ENCODE measurements at regions not wholly inside any gene's neighbourhood (a gene's known extent, or its start where the extent isn't known, plus 50 kb on each side); places are given as distances from the start of the nearest gene placed in this dataset.

GRCh38 chr1:30305519-30305918 lies 417.9 kb downstream of the MATN1 start:
- Histone ChIP-seq H3K27me3 (ENCODE audit: insufficient read depth, low read length, poor library complexity, severe bottlenecking) (no peaks in the 10 kb centered on the region), H3K9me2 (replicated peaks; ENCODE audit: low read depth, low read length) (no peaks in the 10 kb centered on the region), H3K9me3 (ENCODE audit: insufficient read depth, low read depth, low read length) (peaks cover 2% of the 10 kb centered on the region; the same call in 1 of the 2 replicates), H3K4me1 (ENCODE audit: insufficient read depth, low read length, poor library complexity, severe bottlenecking) (no peaks in the 10 kb centered on the region), H3K4me2 (ENCODE audit: low read depth, low read length, poor library complexity, severe bottlenecking) (no peak overlapping the region), H3K79me2 (ENCODE audit: insufficient read depth, low read length) (no peaks in the 10 kb centered on the region), H4K20me1 (ENCODE audit: insufficient read depth, low read length, poor library complexity, severe bottlenecking) (no peaks in the 10 kb centered on the region), H2AFZ (ENCODE audit: low read length) (no peak overlapping the region), H3K9ac (ENCODE audit: low read depth, low read length, poor library complexity, severe bottlenecking) (no peak overlapping the region), H3K4me3 (ENCODE audit: low read length, poor library complexity, severe bottlenecking) (no peak overlapping the region), H3K36me3 (ENCODE audit: insufficient read depth, low read length) (no peaks in the 10 kb centered on the region), H3F3A (ENCODE audit: low read depth) (no peaks in the 10 kb centered on the region)
- TF ChIP-seq, protein P1, sequence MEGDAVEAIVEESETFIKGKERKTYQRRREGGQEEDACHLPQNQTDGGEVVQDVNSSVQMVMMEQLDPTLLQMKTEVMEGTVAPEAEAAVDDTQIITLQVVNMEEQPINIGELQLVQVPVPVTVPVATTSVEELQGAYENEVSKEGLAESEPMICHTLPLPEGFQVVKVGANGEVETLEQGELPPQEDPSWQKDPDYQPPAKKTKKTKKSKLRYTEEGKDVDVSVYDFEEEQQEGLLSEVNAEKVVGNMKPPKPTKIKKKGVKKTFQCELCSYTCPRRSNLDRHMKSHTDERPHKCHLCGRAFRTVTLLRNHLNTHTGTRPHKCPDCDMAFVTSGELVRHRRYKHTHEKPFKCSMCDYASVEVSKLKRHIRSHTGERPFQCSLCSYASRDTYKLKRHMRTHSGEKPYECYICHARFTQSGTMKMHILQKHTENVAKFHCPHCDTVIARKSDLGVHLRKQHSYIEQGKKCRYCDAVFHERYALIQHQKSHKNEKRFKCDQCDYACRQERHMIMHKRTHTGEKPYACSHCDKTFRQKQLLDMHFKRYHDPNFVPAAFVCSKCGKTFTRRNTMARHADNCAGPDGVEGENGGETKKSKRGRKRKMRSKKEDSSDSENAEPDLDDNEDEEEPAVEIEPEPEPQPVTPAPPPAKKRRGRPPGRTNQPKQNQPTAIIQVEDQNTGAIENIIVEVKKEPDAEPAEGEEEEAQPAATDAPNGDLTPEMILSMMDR (conservative IDR thresholded peaks at IDR 0.05; ENCODE audit: low read length): no peak
- no peak for TF ChIP-seq EZH2phosphoT487 (IDR thresholded peaks at IDR 0.05; ENCODE audit: borderline replicate concordance)

GRCh38 chr1:30305061-30305460 lies 418.3 kb downstream of the MATN1 start:
- H3K4me3 ChIP-seq (ENCODE audit: low read length, poor library complexity, severe bottlenecking): no peak overlapping the region
- H3K9me2 ChIP-seq (replicated peaks; ENCODE audit: low read depth, low read length): no peaks in the 10 kb centered on the region
- peaks cover 2% of the 10 kb centered on the region; the same call in 1 of the 2 replicates for H3K9me3 ChIP-seq (ENCODE audit: insufficient read depth, low read depth, low read length)
- H3K9ac ChIP-seq (ENCODE audit: low read depth, low read length, poor library complexity, severe bottlenecking): no peak overlapping the region
- H3K4me2 ChIP-seq (ENCODE audit: low read depth, low read length, poor library complexity, severe bottlenecking): no peak overlapping the region
- H3K79me2 ChIP-seq (ENCODE audit: insufficient read depth, low read length): no peaks in the 10 kb centered on the region
- no peaks in the 10 kb centered on the region for H3F3A ChIP-seq (ENCODE audit: low read depth)
- H4K20me1 ChIP-seq (ENCODE audit: insufficient read depth, low read length, poor library complexity, severe bottlenecking): no peaks in the 10 kb centered on the region
- no peaks in the 10 kb centered on the region for H3K36me3 ChIP-seq (ENCODE audit: insufficient read depth, low read length)
- H3K27me3 ChIP-seq (ENCODE audit: insufficient read depth, low read length, poor library complexity, severe bottlenecking): no peaks in the 10 kb centered on the region
- no peak overlapping the region for H2AFZ ChIP-seq (ENCODE audit: low read length)
- TF ChIP-seq EZH2phosphoT487 (IDR thresholded peaks at IDR 0.05; ENCODE audit: borderline replicate concordance): no peak
- TF ChIP-seq, protein P1 (conservative IDR thresholded peaks at IDR 0.05; ENCODE audit: low read length): no peak
- H3K4me1 ChIP-seq (ENCODE audit: insufficient read depth, low read length, poor library complexity, severe bottlenecking): no peaks in the 10 kb centered on the region

DNA sequence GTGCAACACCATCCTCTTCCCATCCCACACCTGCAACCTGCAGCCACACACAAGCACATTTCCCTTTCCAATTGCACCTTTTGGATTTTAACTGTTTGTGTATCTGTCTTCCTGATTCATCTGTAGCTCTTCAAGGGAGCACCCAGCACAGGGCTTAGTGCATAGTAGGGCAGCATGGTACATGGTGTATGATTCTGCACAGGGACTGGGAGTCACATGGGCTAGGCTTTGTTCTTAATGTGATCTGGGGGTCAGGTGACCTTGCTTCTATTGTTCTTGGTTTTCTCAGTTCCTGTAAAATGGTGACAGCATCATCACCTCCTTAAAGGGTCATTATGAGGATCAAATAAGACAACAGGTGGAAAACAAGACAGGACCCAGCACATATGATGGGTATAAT lies 419.3 kb downstream of the MATN1 start:
- TF ChIP-seq, protein P1 (conservative IDR thresholded peaks at IDR 0.05; ENCODE audit: low read length): no peak
- no peak for TF ChIP-seq EZH2phosphoT487 (IDR thresholded peaks at IDR 0.05; ENCODE audit: borderline replicate concordance)
- no peaks in the 10 kb centered on the region for H4K20me1 ChIP-seq (ENCODE audit: insufficient read depth, low read length, poor library complexity, severe bottlenecking)
- no peaks in the 10 kb centered on the region for H3F3A ChIP-seq (ENCODE audit: low read depth)
- H3K4me2 ChIP-seq (ENCODE audit: low read depth, low read length, poor library complexity, severe bottlenecking): no peak overlapping the region
- H2AFZ ChIP-seq (ENCODE audit: low read length): no peak overlapping the region
- H3K9me3 ChIP-seq (ENCODE audit: insufficient read depth, low read depth, low read length): peaks cover 2% of the 10 kb centered on the region; the same call in 1 of the 2 replicates
- no peaks in the 10 kb centered on the region for H3K79me2 ChIP-seq (ENCODE audit: insufficient read depth, low read length)
- H3K36me3 ChIP-seq (ENCODE audit: insufficient read depth, low read length): no peaks in the 10 kb centered on the region
- no peak overlapping the region for H3K4me3 ChIP-seq (ENCODE audit: low read length, poor library complexity, severe bottlenecking)
- no peaks in the 10 kb centered on the region for H3K9me2 ChIP-seq (replicated peaks; ENCODE audit: low read depth, low read length)
- no peaks in the 10 kb centered on the region for H3K27me3 ChIP-seq (ENCODE audit: insufficient read depth, low read length, poor library complexity, severe bottlenecking)
- H3K9ac ChIP-seq (ENCODE audit: low read depth, low read length, poor library complexity, severe bottlenecking): no peak overlapping the region
- H3K4me1 ChIP-seq (ENCODE audit: insufficient read depth, low read length, poor library complexity, severe bottlenecking): no peaks in the 10 kb centered on the region
